SJCRH30 (cell line): ENCODE measurements at regions not wholly inside any gene's neighbourhood (a gene's known extent, or its start where the extent isn't known, plus 50 kb on each side); places are given as distances from the start of the nearest gene placed in this dataset.

Experiments used
- DNase-seq, 2 experiments: peaks; one replicate each; pipeline ENCODE4 v3.0.0-alpha.2; 2015 to 2020
- H3K27ac ChIP-seq: fragments of 250-450 bp; sonication (Bioruptor Pico); 2 replicates; pipeline ENCODE4 v1.5.1; 2020; ENCODE audit warnings: mild to moderate bottlenecking, moderate library complexity
- H3K27me3 ChIP-seq: fragments of 250-450 bp; sonication (Bioruptor Pico); 2 replicates; pipeline ENCODE4 v1.5.1; 2020; ENCODE audit warnings: mild to moderate bottlenecking, moderate library complexity
- H3K36me3 ChIP-seq: fragments of 250-450 bp; sonication (Bioruptor Pico); 2 replicates; pipeline ENCODE4 v1.5.1; 2020; ENCODE audit warnings: mild to moderate bottlenecking, moderate library complexity
- H3K4me1 ChIP-seq: fragments of 250-450 bp; sonication (Bioruptor Pico); 2 replicates; pipeline ENCODE4 v1.5.1; 2020; ENCODE audit warnings: mild to moderate bottlenecking, moderate library complexity
- H3K4me3 ChIP-seq: fragments of 250-450 bp; sonication (Bioruptor Pico); 2 replicates; pipeline ENCODE4 v1.5.1; 2020; ENCODE audit warnings: mild to moderate bottlenecking, moderate library complexity
- H3K9me3 ChIP-seq: fragments of 250-450 bp; sonication (Bioruptor Pico); replicated peaks from 2 replicates; pipeline ENCODE4 v1.5.1; 2020; ENCODE audit warnings: mild to moderate bottlenecking, moderate library complexity

DNA sequence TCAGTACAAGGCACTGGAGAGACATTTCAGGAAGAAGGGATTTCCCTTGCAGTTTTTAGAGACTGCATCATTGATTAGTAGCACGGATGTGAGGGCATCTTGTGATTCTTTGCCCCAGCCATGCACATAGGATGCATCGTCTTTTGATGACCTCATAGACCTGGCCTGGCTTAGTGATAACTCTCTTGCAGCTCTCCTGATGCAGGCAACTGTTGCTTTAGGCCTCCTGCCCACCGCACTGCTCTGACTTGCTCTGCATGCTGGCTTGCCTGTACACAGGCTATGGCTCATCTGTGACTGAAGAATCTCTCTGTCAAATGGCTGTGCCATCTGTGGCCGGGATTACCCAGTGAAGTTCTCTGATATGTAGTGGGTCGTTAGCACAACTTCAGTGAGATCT is 207.7 kb upstream of the PTCHD4 start:
- Histone ChIP-seq H3K27ac (no peak overlapping the region), H3K27me3 (no peaks in the 10 kb centered on the region), H3K9me3 (no peaks in the 10 kb centered on the region), H3K36me3 (no peaks in the 10 kb centered on the region), H3K4me3 (no peak overlapping the region), H3K4me1 (no peaks in the 10 kb centered on the region)
- no peak for DNase-seq

DNA sequence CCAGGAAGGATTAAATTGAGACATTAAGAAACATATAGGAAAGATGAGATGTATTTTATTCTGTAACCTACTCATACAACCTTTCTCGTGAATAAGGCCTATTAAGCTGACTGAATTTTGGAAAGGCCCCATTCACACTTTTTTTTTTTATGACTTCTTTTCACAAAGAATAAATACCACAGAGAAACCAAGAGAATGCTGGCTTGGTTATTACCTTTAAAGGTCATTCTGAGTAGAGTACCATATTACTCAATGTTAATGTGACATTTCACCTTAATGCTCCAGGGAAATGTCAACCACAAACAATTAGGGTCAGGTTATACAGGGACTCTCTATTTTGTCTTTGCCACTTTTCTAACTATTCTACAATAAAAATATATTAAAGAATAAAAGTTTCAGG is 204.9 kb upstream of the PTCHD4 start:
- H3K4me3 ChIP-seq = no peak overlapping the region
- no peak overlapping the region for H3K27ac ChIP-seq
- no peaks in the 10 kb centered on the region for H3K27me3 ChIP-seq
- no peaks in the 10 kb centered on the region for H3K4me1 ChIP-seq
- no peak for DNase-seq
- H3K9me3 ChIP-seq = no peaks in the 10 kb centered on the region
- no peaks in the 10 kb centered on the region for H3K36me3 ChIP-seq

DNA sequence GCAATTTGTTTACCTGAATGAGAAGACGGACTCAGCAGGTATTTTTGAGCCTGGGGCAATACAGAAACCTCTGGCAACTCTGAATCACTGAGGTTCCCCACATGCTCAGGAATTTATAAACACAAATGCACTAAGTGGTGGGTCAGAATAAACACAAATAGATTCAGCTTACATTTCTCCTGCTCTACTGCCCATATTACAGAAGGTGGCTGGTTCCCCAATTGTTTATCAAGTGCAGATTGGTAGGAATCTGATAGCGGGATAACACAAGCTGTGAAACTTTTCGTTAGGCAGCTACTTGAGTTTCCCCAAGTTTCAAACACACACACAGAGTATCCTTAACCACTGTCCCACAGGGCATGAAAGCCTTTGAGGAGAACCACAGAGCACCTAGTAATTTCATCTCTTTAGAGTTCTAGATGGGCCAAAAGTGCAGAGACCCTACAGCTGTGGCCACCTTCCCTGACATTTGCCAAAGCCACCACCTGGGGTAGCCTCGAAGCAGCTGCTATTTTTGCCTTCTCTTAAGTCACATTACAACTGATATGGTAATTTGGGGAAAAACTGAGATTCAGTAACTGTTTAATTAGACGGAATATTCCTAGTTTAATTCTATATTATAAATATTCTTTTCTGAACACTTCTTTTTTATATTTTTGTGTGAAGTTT is 204.2 kb upstream of the PTCHD4 start:
- H3K4me3 ChIP-seq = no peak overlapping the region
- DNase-seq = no peak
- H3K9me3 ChIP-seq = no peaks in the 10 kb centered on the region
- no peaks in the 10 kb centered on the region for H3K36me3 ChIP-seq
- H3K27me3 ChIP-seq = no peaks in the 10 kb centered on the region
- H3K27ac ChIP-seq = no peak overlapping the region
- no peaks in the 10 kb centered on the region for H3K4me1 ChIP-seq

DNA sequence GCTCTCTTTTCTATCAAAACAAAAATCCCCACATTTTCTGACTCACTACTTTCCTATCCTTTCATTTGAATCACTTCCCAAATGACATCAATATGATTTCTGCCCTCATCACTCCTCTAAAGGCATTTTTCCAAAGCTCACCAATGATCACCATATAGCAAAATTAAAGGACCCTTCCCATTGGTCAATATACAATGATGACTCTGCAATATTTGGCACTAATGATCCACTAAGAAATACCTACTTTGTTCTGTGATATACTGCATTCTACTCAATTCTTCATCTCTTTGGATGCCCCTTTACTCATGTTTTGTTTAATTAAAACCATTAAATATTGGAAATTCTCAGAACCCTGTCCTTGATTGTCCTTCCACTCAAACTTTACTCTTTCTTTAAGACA is 200.3 kb upstream of the PTCHD4 start:
- no peaks in the 10 kb centered on the region for H3K27me3 ChIP-seq
- H3K4me3 ChIP-seq = no peak overlapping the region
- H3K36me3 ChIP-seq = no peaks in the 10 kb centered on the region
- no peaks in the 10 kb centered on the region for H3K4me1 ChIP-seq
- no peak for DNase-seq
- no peaks in the 10 kb centered on the region for H3K9me3 ChIP-seq
- H3K27ac ChIP-seq = no peak overlapping the region

DNA sequence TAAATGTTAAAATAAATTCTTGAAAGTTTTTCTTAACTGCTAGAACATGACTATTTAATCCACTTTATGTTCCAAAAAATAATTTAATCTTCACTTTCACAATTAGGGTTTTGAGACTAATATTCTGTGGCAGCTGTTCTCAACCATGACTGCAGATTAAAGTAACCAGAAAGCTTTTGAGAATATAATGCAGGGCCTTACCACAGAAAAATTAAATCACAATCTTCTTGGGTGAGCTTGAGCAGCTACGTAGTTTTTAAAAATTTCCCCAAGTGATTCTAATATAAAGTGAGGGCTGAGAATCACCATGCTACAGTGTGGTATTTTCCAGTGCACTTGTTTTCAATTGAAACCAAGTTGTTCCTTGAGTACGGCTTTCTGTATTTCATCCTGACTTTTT is 196.6 kb upstream of the PTCHD4 start:
- no peak for DNase-seq
- H3K4me1 ChIP-seq = no peaks in the 10 kb centered on the region
- no peaks in the 10 kb centered on the region for H3K36me3 ChIP-seq
- H3K4me3 ChIP-seq = no peak overlapping the region
- H3K27ac ChIP-seq = no peak overlapping the region
- no peaks in the 10 kb centered on the region for H3K9me3 ChIP-seq
- H3K27me3 ChIP-seq = no peaks in the 10 kb centered on the region

DNA sequence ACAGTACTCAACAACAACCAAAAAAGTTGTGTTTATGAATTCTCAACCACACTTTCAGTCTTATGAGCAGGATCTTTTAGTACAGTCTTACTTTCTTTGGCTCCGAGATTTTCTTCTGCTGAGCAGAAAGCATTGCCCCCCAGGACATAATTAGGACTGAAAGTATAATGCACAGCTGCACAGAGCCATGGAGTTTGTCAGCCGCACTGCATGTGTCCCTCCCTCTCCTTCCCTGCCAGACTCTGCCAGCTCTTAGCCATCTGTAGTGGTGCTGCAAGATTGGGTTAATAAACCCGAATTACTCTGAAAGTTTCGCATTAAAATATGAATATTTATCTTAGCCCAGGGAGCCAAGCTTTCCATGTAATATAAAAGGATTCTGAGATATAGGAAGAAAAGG is 179.6 kb upstream of the PTCHD4 start:
- no peaks in the 10 kb centered on the region for H3K9me3 ChIP-seq
- no peak overlapping the region for H3K4me3 ChIP-seq
- no peak overlapping the region for H3K27ac ChIP-seq
- no peaks in the 10 kb centered on the region for H3K27me3 ChIP-seq
- no peaks in the 10 kb centered on the region for H3K4me1 ChIP-seq
- H3K36me3 ChIP-seq = no peaks in the 10 kb centered on the region
- no peak for DNase-seq

DNA sequence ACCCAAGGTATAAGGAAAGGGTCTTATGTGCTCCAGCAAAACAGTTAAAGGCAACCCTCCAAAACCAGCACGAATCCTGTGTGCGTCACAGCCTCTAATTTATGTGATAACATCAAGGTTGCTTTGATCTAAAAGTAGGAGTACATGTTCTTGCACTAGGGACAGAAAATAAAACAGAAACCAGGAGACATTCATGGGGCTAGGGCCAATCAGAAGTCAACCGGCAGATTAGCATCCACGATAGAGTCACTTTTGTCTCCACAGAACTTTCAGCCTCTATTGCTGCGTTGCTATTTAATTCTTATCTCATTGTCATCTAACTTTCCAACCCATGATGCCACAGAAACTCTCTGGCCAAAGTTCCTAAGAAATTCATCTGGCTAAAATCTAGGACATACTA is 178.8 kb upstream of the PTCHD4 start:
- no peak for DNase-seq
- H3K4me1 ChIP-seq = no peaks in the 10 kb centered on the region

DNA sequence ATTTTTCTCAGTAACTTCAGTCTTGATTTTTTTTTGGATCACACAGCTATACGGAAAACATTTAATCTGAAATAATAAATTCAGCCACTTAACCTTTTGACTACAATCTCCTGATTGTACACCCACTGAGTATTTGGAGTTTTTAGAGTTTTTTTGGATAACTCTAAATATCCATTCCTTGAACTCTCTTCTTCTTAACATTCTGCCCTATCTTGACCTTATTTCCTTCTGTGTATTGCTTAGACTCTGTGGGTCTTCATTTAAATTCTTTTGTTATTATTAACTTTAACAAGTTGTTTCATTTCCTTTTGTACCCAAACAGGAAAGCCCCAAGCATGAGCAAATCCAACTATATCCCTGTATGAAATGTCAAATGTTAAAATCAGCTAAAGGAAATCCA is 170.2 kb upstream of the PTCHD4 start:
- Histone ChIP-seq H3K27me3 (no peaks in the 10 kb centered on the region), H3K4me3 (no peak overlapping the region), H3K27ac (no peak overlapping the region), H3K9me3 (no peaks in the 10 kb centered on the region), H3K36me3 (no peaks in the 10 kb centered on the region), H3K4me1 (no peaks in the 10 kb centered on the region)
- no peak for DNase-seq

More for the DNA sequence above, 178.8 kb upstream of the PTCHD4 start:
- Histone ChIP-seq H3K9me3 (no peaks in the 10 kb centered on the region), H3K27me3 (no peaks in the 10 kb centered on the region), H3K36me3 (no peaks in the 10 kb centered on the region), H3K4me3 (no peak overlapping the region), H3K27ac (no peak overlapping the region)

DNA sequence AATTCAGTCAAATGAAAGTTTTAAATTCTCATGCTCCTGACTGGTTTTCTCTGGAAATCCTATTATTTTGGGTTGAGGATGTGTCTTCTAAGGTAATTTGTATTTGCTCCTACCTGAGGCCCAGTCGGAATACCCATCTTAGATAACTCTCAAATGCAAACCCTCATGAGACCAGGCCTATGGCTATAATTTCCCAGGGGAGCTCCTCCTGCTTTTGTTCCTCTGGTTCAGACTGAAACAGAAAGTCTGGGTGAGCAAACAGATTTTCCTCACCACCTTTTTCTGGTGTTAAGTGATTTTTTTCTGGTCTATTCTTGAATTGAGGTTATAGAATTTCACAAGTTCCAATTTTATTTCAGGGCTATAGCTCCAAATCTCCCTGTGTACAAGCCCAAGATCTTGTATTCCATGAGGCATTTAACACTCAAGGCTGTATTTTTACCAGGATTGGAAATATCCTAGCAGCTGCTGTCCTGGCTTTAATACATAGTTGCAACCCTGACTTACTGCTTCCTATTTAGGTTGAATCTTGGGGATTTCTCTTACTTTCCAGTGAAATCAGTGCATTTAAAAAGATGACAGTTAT is 169.1 kb upstream of the PTCHD4 start:
- DNase-seq = no peak
- H3K9me3 ChIP-seq = no peaks in the 10 kb centered on the region
- H3K4me1 ChIP-seq = no peaks in the 10 kb centered on the region
- no peaks in the 10 kb centered on the region for H3K36me3 ChIP-seq
- no peak overlapping the region for H3K4me3 ChIP-seq
- no peaks in the 10 kb centered on the region for H3K27me3 ChIP-seq
- H3K27ac ChIP-seq = no peak overlapping the region

DNA sequence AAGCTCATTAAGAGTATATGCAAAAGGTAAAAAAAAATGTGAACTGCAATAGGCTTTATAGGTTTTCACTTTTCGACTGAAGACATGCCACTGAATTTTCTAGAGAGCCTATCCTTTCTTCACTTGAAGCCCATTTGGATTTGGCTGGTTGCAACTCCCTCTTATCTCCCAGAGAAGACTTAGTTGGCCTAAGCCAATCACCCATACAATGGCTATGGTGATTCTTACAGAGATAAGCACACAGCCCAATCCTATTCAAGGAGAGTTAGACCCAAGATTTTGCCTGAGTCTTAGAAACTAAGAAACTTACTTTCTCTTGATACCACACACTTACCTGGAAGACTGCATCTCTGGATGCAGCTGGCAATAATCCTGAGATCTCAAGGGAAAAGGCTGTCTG is 167.3 kb upstream of the PTCHD4 start:
- DNase-seq = no peak

DNA sequence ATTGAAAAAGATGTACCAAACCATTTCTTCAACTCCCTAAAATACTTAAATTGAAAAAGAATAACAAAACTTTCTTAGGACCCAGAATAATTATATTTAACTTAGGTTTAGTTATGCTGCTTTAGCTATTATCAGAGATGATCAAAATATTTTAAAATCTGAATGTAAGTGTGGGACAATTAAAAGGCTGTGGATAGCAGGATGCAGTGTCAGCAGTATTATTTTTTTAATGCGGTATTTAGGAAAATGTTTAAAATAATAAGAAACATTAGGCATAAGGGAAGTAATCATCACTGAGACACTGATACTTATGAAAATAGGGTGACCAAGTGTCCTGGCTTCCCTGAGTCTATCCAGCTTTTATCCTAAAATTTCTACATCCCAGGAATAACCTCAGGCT is 161.5 kb upstream of the PTCHD4 start:
- H3K27ac ChIP-seq = no peak overlapping the region
- H3K36me3 ChIP-seq = no peaks in the 10 kb centered on the region
- no peaks in the 10 kb centered on the region for H3K9me3 ChIP-seq
- DNase-seq = no peak
- no peaks in the 10 kb centered on the region for H3K27me3 ChIP-seq
- no peak overlapping the region for H3K4me3 ChIP-seq
- no peaks in the 10 kb centered on the region for H3K4me1 ChIP-seq

More for the DNA sequence above, 167.3 kb upstream of the PTCHD4 start:
- no peak overlapping the region for H3K27ac ChIP-seq
- H3K27me3 ChIP-seq = no peaks in the 10 kb centered on the region
- no peaks in the 10 kb centered on the region for H3K4me1 ChIP-seq
- H3K4me3 ChIP-seq = no peak overlapping the region
- no peaks in the 10 kb centered on the region for H3K9me3 ChIP-seq
- H3K36me3 ChIP-seq = no peaks in the 10 kb centered on the region

DNA sequence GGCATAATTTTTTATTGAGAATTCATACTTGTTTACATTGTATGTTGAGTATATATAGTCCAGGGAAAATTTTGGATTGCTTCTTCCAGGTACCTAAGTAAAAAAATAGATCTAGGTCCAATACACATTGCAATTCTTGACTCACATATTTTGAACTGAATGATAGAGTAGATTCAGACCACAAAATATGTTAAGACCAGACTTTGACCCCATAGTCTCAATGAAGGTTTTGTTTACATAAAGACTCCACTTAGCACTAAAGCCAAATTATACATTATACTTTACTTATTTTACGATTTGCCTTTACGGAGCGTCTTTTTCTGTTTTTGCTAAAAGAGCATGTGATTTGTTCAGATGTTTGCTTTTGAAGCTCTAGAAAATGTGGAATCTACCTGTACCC is 144.1 kb upstream of the PTCHD4 start:
- no peaks in the 10 kb centered on the region for H3K36me3 ChIP-seq
- no peaks in the 10 kb centered on the region for H3K27me3 ChIP-seq
- H3K27ac ChIP-seq = no peak overlapping the region
- no peak overlapping the region for H3K4me3 ChIP-seq
- DNase-seq = no peak
- no peaks in the 10 kb centered on the region for H3K4me1 ChIP-seq
- no peaks in the 10 kb centered on the region for H3K9me3 ChIP-seq

DNA sequence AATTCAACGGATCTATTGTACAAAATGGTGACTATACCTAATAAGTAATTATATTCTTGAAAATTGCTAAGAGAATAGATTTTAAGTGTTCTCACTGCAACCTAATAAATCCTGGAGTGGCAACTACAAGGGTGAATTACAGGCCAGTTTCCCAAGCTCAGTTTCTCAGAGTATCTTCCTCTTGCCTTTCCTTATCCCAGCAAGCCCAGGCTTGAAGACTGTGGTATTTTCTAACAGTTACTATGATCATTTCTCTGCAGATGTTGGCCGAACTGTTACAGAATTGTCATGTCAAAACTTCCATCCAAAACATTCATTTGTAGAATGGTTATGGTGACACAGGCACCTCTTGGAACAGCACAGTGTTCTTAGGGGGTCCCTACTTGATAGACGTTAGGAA is 138.1 kb upstream of the PTCHD4 start:
- Histone ChIP-seq H3K4me3 (no peak overlapping the region), H3K27me3 (no peaks in the 10 kb centered on the region), H3K4me1 (no peaks in the 10 kb centered on the region), H3K9me3 (no peaks in the 10 kb centered on the region), H3K27ac (no peak overlapping the region), H3K36me3 (no peaks in the 10 kb centered on the region)
- DNase-seq = no peak

DNA sequence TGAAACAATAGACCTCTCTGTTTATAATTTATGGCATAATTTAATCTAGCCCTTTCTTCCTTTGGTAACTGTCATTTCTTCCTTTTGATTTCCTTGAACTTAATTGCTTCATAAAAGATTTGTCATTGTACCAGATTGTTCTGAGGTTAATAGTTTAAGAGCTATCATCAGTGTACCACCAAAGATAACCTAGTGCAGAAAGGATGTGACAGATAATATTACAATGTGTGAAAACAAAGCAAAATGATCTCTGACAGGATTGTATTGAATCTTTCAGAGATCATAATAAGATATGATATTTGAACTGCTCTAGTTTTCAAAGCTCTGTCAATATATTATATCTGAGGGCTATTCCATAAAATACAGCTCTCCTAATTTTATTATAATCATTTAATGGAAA is 132.1 kb upstream of the PTCHD4 start:
- H3K4me3 ChIP-seq = no peak overlapping the region
- no peaks in the 10 kb centered on the region for H3K36me3 ChIP-seq
- no peaks in the 10 kb centered on the region for H3K4me1 ChIP-seq
- DNase-seq = no peak
- no peaks in the 10 kb centered on the region for H3K9me3 ChIP-seq
- no peak overlapping the region for H3K27ac ChIP-seq
- no peaks in the 10 kb centered on the region for H3K27me3 ChIP-seq

DNA sequence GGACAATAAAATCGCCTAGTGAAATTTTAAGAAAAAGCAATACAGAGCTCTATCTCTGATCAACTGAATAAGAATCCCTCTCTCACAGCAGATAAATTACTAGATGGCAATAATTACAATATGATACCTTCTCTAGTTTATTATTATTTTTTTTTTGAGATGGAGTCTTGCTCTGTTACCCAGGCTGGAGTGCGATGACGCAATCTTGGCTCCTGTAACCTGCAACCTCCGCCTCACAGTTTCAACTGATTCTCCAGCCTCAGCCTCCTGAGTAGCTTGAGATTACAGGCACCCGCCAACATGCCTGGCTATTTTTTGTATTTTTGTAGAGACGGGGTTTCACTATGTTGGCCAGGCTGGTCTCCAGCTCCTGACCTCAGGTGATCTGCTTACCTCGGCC is 129.3 kb upstream of the PTCHD4 start:
- Histone ChIP-seq H3K4me1 (no peaks in the 10 kb centered on the region), H3K9me3 (no peaks in the 10 kb centered on the region), H3K4me3 (no peak overlapping the region), H3K27me3 (no peaks in the 10 kb centered on the region), H3K27ac (no peak overlapping the region), H3K36me3 (no peaks in the 10 kb centered on the region)
- no peak for DNase-seq

DNA sequence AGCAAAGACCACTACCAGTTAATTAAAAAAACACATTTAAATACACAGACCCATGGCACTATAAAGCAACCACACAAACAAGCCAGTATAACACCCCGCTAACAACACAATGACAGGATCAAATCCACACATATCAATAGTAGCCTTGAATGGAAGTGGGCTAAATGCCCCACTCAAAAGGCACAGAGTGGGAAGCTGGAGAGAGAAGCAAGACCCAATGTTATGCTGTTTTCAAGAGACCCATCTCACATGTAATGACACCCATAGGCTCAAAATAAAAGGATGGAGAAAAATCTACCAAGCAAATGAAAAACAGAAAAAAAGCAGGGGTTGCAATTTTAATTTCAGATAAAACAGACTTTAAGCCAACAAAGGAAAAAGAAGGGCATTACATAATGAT is 125.4 kb upstream of the PTCHD4 start:
- no peak overlapping the region for H3K4me3 ChIP-seq
- no peaks in the 10 kb centered on the region for H3K4me1 ChIP-seq
- H3K27ac ChIP-seq = no peak overlapping the region
- H3K27me3 ChIP-seq = no peaks in the 10 kb centered on the region
- no peaks in the 10 kb centered on the region for H3K36me3 ChIP-seq
- no peak for DNase-seq
- H3K9me3 ChIP-seq = no peaks in the 10 kb centered on the region
